ENCODE measurements at regions not wholly inside any gene's neighbourhood (a gene's known extent, or its start where the extent isn't known, plus 50 kb on each side); places are given as distances from the start of the nearest gene placed in this dataset.

DNA sequence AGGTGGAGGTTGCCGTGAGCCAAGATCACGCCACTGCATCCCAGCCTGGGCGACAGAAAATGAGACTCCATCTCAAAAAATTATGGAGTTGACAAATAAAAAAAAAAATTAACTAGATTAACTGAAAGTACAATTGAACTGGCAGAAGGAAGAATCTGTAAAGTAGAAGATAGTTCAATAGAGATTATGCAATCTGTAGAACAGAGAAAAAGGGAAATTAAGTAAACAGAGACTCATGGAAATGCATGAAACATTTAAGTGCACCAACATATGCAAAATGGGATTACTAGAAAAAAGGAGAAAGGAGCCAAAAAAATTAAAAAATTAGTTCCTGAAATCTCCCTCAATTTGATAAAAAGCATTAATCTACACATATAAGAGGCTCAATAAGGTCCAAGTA, 188.8 kb upstream of the KHDRBS2 start:
- H3K27me3 ChIP-seq (ENCODE audit: control insufficient read depth, insufficient read depth, low read length) = no peaks in the 10 kb centered on the region
- H3K36me3 ChIP-seq (ENCODE audit: control insufficient read depth, insufficient read depth, low read length) = no peaks in the 10 kb centered on the region
- H3K4me3 ChIP-seq (ENCODE audit: low read depth, low read length) = no peak overlapping the region
- TF ChIP-seq CTCF (IDR thresholded peaks at IDR 0.05; ENCODE audit: insufficient read depth, low read length, severe bottlenecking) = no peak
- no peak for FAIRE-seq
- no peak for DNase-seq (ENCODE audit: low read depth)

GRCh38 chr6:62466607-62467006, 180.6 kb upstream of the KHDRBS2 start:
- H3K27me3 ChIP-seq (ENCODE audit: control insufficient read depth, insufficient read depth, low read length) = no peaks in the 10 kb centered on the region
- H3K36me3 ChIP-seq (ENCODE audit: control insufficient read depth, insufficient read depth, low read length) = no peaks in the 10 kb centered on the region
- TF ChIP-seq CTCF (IDR thresholded peaks at IDR 0.05; ENCODE audit: insufficient read depth, low read length, severe bottlenecking) = no peak
- no peak for FAIRE-seq
- no peak for DNase-seq (ENCODE audit: low read depth)
- H3K4me3 ChIP-seq (ENCODE audit: low read depth, low read length) = no peak overlapping the region

DNA sequence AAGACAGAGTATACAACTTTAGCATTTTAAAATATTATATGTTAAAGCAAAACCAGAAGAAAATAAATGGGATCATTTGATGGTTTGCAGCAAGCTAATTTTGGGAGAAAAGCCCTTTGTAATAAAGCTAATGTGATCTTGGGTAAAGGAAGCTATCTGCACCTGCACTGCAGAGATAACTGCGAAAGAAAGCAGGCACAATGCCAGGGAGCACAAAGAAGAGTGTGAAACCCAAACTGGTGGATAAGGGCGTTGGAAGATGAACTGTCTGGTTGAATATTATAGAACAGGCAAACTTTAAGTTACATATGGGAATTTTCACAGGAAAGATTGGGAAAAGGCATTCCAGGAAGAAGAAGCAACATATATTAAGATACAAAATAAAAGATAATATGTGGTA, 179.2 kb upstream of the KHDRBS2 start:
- FAIRE-seq = no peak
- H3K4me3 ChIP-seq (ENCODE audit: low read depth, low read length) = no peak overlapping the region
- no peak for TF ChIP-seq CTCF (IDR thresholded peaks at IDR 0.05; ENCODE audit: insufficient read depth, low read length, severe bottlenecking)

GRCh38 chr6:62452586-62452985, 166.6 kb upstream of the KHDRBS2 start:
- Histone ChIP-seq H3K27me3 (ENCODE audit: control insufficient read depth, insufficient read depth, low read length) (no peaks in the 10 kb centered on the region), H3K36me3 (ENCODE audit: control insufficient read depth, insufficient read depth, low read length) (no peaks in the 10 kb centered on the region), H3K4me3 (ENCODE audit: low read depth, low read length) (no peak overlapping the region)
- no peak for FAIRE-seq
- TF ChIP-seq CTCF (IDR thresholded peaks at IDR 0.05; ENCODE audit: insufficient read depth, low read length, severe bottlenecking) = no peak
- DNase-seq (ENCODE audit: low read depth) = no peak

More for the DNA sequence above, 179.2 kb upstream of the KHDRBS2 start:
- Histone ChIP-seq H3K36me3 (ENCODE audit: control insufficient read depth, insufficient read depth, low read length) (no peaks in the 10 kb centered on the region), H3K27me3 (ENCODE audit: control insufficient read depth, insufficient read depth, low read length) (no peaks in the 10 kb centered on the region)
- no peak for DNase-seq (ENCODE audit: low read depth)

- TF ChIP-seq CTCF (IDR thresholded peaks at IDR 0.05; ENCODE audit: insufficient read depth, low read length, severe bottlenecking) = no peak
- Histone ChIP-seq H3K4me3 (ENCODE audit: low read depth, low read length) (no peak overlapping the region), H3K27me3 (ENCODE audit: control insufficient read depth, insufficient read depth, low read length) (no peaks in the 10 kb centered on the region), H3K36me3 (ENCODE audit: control insufficient read depth, insufficient read depth, low read length) (no peaks in the 10 kb centered on the region)
- FAIRE-seq = no peak
- no peak for DNase-seq (ENCODE audit: low read depth)
Measured at GRCh38 chr6:62446647-62447316, 160.8 kb upstream of the KHDRBS2 start.

- FAIRE-seq = no peak
- no peaks in the 10 kb centered on the region for H3K36me3 ChIP-seq (ENCODE audit: control insufficient read depth, insufficient read depth, low read length)
- H3K27me3 ChIP-seq (ENCODE audit: control insufficient read depth, insufficient read depth, low read length) = no peaks in the 10 kb centered on the region
- TF ChIP-seq CTCF (IDR thresholded peaks at IDR 0.05; ENCODE audit: insufficient read depth, low read length, severe bottlenecking) = no peak
- no peak for DNase-seq (ENCODE audit: low read depth)
- H3K4me3 ChIP-seq (ENCODE audit: low read depth, low read length) = no peak overlapping the region
Measured at GRCh38 chr6:62445521-62445920, 159.5 kb upstream of the KHDRBS2 start.

Data from bronchial epithelial cell (primary cell).